Suprapubic skin (tissue), 4 donors: ENCODE measurements at regions not wholly inside any gene's neighbourhood (a gene's known extent, or its start where the extent isn't known, plus 50 kb on each side); places are given as distances from the start of the nearest gene placed in this dataset.

Experiments
- POLR2A ChIP-seq, 2 donors: fragments of 450-650 bp; IDR thresholded peaks; one replicate each; pipeline ENCODE4 v1.6.1; 2017; ENCODE audit warnings: antibody characterized with exemption in 2 of 2, mild to moderate bottlenecking in 2 of 2, moderate library complexity in 2 of 2
- POLR2AphosphoS5 ChIP-seq, 3 donors: sonication (generic); formaldehyde crosslinking; IDR thresholded peaks; one replicate each; pipeline ENCODE4 v1.6.1; 2017; ENCODE audit warnings: antibody characterized with exemption in 3 of 3
- TF ChIP-seq, protein P1 (sequence below), 2 donors: fragments of 200-600 bp in 1 of 2; fragments of 450-650 bp in 1 of 2; sonication (generic) in 1 of 2; IDR thresholded peaks; one replicate each; pipeline ENCODE4 v1.5.1; 2016 to 2019; ENCODE audit warnings: antibody characterized with exemption in 2 of 2, mild to moderate bottlenecking in 1 of 2, moderate library complexity in 1 of 2

DNA sequence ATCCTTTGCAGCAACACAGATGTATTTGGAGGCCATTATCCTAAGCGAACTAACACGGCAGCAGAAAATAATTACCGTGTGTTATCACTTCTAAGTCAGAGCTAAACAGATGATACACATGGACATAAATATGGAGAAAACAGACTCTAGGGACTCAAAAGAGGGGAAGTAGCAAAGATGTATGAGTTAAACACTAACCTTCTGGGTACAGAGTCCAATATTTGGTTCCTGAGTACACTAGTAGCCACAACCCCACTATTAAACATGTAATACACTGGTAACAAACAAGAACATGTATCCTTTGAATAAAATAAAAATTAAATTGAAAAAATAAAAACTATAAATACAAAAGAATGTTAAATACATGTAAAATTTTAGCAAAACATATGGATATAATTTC lies 118.0 kb upstream of the SLITRK5 start:
- TF ChIP-seq, protein P1, sequence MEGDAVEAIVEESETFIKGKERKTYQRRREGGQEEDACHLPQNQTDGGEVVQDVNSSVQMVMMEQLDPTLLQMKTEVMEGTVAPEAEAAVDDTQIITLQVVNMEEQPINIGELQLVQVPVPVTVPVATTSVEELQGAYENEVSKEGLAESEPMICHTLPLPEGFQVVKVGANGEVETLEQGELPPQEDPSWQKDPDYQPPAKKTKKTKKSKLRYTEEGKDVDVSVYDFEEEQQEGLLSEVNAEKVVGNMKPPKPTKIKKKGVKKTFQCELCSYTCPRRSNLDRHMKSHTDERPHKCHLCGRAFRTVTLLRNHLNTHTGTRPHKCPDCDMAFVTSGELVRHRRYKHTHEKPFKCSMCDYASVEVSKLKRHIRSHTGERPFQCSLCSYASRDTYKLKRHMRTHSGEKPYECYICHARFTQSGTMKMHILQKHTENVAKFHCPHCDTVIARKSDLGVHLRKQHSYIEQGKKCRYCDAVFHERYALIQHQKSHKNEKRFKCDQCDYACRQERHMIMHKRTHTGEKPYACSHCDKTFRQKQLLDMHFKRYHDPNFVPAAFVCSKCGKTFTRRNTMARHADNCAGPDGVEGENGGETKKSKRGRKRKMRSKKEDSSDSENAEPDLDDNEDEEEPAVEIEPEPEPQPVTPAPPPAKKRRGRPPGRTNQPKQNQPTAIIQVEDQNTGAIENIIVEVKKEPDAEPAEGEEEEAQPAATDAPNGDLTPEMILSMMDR (IDR thresholded peaks at IDR 0.05): no peak
- TF ChIP-seq POLR2AphosphoS5 (IDR thresholded peaks at IDR 0.05) (no peak), POLR2A (IDR thresholded peaks at IDR 0.05) (no peak)
